ENCODE measurements at regions not wholly inside any gene's neighbourhood (a gene's known extent, or its start where the extent isn't known, plus 50 kb on each side); places are given as distances from the start of the nearest gene placed in this dataset.
"Not testable (repeated sequence)": the region's sequence is repeated elsewhere in the genome, so short reads cannot be mapped to it uniquely, and the experiment has no call there.

DNA sequence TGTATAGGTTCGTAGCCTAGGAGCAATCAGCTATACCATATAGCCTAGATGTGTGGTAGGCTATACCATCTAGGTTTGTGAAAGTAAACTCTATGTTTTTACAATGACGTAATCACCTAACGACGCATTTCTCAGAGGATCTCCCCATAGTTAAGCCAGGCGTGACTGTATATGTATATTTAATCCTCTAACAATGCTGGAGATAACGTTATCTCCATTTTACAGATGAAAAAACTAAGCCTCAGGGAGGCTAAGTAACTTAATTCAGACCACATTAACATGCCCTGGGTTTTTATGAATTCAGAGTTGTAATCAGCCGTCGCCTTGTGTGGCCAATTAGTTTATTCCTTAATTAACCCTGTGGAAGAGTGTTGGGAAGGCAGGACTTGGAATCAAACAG lies 107.7 kb upstream of the PLXNA2 start:
- H2AFZ ChIP-seq (ENCODE audit: low read depth, low read length), result no peak overlapping the region
- no peak overlapping the region for H3K4me3 ChIP-seq (ENCODE audit: insufficient read depth in 1 of 2, low read depth in 1 of 2, low read length in 2 of 2)
- no peaks in the 10 kb centered on the region for H3K4me1 ChIP-seq (ENCODE audit: control insufficient read depth, insufficient read depth, low read depth, low read length)
- H2BK15ac ChIP-seq (ENCODE audit: low read depth, poor library complexity, severe bottlenecking), result no peak overlapping the region
- H3K27me3 ChIP-seq (ENCODE audit: control insufficient read depth in 1 of 2, insufficient read depth in 1 of 2, low read length in 2 of 2), result no peaks in the 10 kb centered on the region
- no peaks in the 10 kb centered on the region for H3K9me3 ChIP-seq (ENCODE audit: control insufficient read depth, low read length)
- H3K27ac ChIP-seq (ENCODE audit: low read length, poor library complexity, severe bottlenecking), result no peak overlapping the region
- H2AK5ac ChIP-seq (ENCODE audit: low read length, severe bottlenecking), result no peak overlapping the region
- no peak overlapping the region for H3K4ac ChIP-seq (ENCODE audit: low read depth in 1 of 2, low read length in 2 of 2)
- no peak overlapping the region for H2BK5ac ChIP-seq (ENCODE audit: low read depth, low read length, poor library complexity, severe bottlenecking)
- H3K79me1 ChIP-seq (replicated peaks; ENCODE audit: low read length, poor library complexity, severe bottlenecking), result no peaks in the 10 kb centered on the region
- no peak overlapping the region for H3K9ac ChIP-seq (ENCODE audit: low read length)
- WGBS, result 94% methylated on average over 7 of the region's 8 CpGs
- no peak overlapping the region for H3K23ac ChIP-seq (ENCODE audit: low read length in 2 of 2)
- H4K8ac ChIP-seq (ENCODE audit: low read length), result no peak overlapping the region
- H4K91ac ChIP-seq (ENCODE audit: low read length), result no peak overlapping the region
- no peak overlapping the region for H2BK12ac ChIP-seq (ENCODE audit: low read length in 2 of 2)
- no peaks in the 10 kb centered on the region for H3K36me3 ChIP-seq (ENCODE audit: control insufficient read depth in 1 of 2, insufficient read depth in 2 of 2, low read depth in 1 of 2, low read length in 2 of 2)
- H3K4me2 ChIP-seq (ENCODE audit: low read length, poor library complexity, severe bottlenecking), result no peak overlapping the region
- no peak for DNase-seq
- no peak overlapping the region for H3K14ac ChIP-seq (ENCODE audit: low read length in 2 of 2)
- H3K18ac ChIP-seq (ENCODE audit: low read depth in 1 of 2, low read length in 2 of 2), result no peak overlapping the region
- H2BK120ac ChIP-seq (ENCODE audit: low read depth, low read length), result no peak overlapping the region

DNA sequence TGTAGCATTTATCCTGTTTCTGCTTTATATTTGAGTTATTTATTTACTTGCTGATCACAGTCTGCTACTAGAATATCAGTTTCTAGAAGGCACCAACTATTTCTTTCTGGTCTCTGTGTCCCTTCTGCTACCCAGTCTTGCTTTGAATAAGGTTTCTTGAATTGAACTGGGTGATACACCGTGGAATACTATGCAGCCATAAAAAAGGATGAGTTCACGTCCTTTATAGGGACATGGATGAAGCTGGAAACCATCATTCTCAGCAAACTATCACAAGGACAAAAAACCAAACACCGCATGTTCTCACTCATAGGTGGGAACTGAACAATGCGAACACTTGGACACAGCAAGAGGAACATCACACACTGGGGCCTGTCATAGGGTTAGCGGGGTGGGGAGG lies 109.6 kb upstream of the PLXNA2 start:
- H3K4me1 ChIP-seq (ENCODE audit: control insufficient read depth, insufficient read depth, low read depth, low read length); H2BK12ac ChIP-seq (ENCODE audit: low read length in 2 of 2); H3K79me1 ChIP-seq (replicated peaks; ENCODE audit: low read length, poor library complexity, severe bottlenecking); H3K14ac ChIP-seq (ENCODE audit: low read length in 2 of 2); DNase-seq; H3K27ac ChIP-seq (ENCODE audit: low read length, poor library complexity, severe bottlenecking); H3K9ac ChIP-seq (ENCODE audit: low read length); H4K91ac ChIP-seq (ENCODE audit: low read length); H2BK120ac ChIP-seq (ENCODE audit: low read depth, low read length); H3K9me3 ChIP-seq (ENCODE audit: control insufficient read depth, low read length); H2BK15ac ChIP-seq (ENCODE audit: low read depth, poor library complexity, severe bottlenecking); H3K4me2 ChIP-seq (ENCODE audit: low read length, poor library complexity, severe bottlenecking); H4K8ac ChIP-seq (ENCODE audit: low read length); H2AK5ac ChIP-seq (ENCODE audit: low read length, severe bottlenecking); H3K18ac ChIP-seq (ENCODE audit: low read depth in 1 of 2, low read length in 2 of 2); H2AFZ ChIP-seq (ENCODE audit: low read depth, low read length); H3K36me3 ChIP-seq (ENCODE audit: control insufficient read depth in 1 of 2, insufficient read depth in 2 of 2, low read depth in 1 of 2, low read length in 2 of 2); H3K23ac ChIP-seq (ENCODE audit: low read length in 2 of 2); H2BK5ac ChIP-seq (ENCODE audit: low read depth, low read length, poor library complexity, severe bottlenecking); H3K4ac ChIP-seq (ENCODE audit: low read depth in 1 of 2, low read length in 2 of 2); H3K4me3 ChIP-seq (ENCODE audit: insufficient read depth in 1 of 2, low read depth in 1 of 2, low read length in 2 of 2); H3K27me3 ChIP-seq (ENCODE audit: control insufficient read depth in 1 of 2, insufficient read depth in 1 of 2, low read length in 2 of 2): not testable (repeated sequence)
- 97% methylated on average over 3 of the region's 5 CpGs for WGBS

DNA sequence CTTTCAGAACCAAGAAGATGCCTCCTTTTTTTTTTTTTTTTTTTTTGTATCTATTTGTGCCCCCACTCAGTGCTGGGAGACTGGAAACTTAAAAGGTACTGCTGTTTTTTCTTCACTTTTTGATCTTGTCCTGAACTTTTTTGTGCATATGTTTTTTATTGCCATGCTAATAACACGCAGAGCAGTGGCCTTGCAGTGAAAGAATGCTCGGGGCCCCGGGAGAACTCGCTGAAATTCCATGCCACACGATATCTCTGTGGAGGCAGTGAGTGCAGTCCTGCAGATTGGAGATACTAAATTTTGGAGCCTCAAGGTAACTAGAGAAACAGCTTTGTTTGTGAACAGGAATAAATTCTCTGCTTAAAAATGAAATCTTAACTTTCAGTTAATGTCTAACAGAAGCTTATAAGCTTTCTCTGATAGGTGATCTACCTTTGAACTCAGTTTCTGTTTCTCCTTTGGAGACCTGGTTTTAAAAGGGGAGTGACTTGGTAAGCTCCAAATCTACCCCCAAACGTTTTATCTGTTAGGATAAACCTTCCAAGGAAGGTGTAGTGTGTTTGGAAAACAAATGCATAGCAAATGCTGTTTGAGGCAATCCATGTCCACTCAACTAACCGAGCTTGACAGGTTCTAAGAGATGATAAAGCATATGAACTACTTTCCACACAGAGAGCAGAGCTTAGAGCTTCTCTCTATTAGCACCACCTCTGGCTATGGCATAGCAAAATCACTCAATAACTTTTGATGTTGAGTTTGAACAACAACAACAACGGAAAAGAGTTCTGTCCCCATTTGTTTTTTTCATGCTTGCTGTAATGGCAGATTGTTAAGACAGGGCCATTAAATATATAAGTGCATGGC lies 113.7 kb upstream of the PLXNA2 start:
- no peak overlapping the region for H3K4me3 ChIP-seq (ENCODE audit: insufficient read depth in 1 of 2, low read depth in 1 of 2, low read length in 2 of 2)
- no peak overlapping the region for H3K23ac ChIP-seq (ENCODE audit: low read length in 2 of 2)
- no peaks in the 10 kb centered on the region for H3K4me1 ChIP-seq (ENCODE audit: control insufficient read depth, insufficient read depth, low read depth, low read length)
- no peak overlapping the region for H3K18ac ChIP-seq (ENCODE audit: low read depth in 1 of 2, low read length in 2 of 2)
- H3K4me2 ChIP-seq (ENCODE audit: low read length, poor library complexity, severe bottlenecking), result no peak overlapping the region
- H4K91ac ChIP-seq (ENCODE audit: low read length), result no peak overlapping the region
- no peak overlapping the region for H2AK5ac ChIP-seq (ENCODE audit: low read length, severe bottlenecking)
- no peak overlapping the region for H3K27ac ChIP-seq (ENCODE audit: low read length, poor library complexity, severe bottlenecking)
- H4K8ac ChIP-seq (ENCODE audit: low read length), result no peak overlapping the region
- no peaks in the 10 kb centered on the region for H3K79me1 ChIP-seq (replicated peaks; ENCODE audit: low read length, poor library complexity, severe bottlenecking)
- no peak overlapping the region for H3K4ac ChIP-seq (ENCODE audit: low read depth in 1 of 2, low read length in 2 of 2)
- DNase-seq, result no peak
- H3K9ac ChIP-seq (ENCODE audit: low read length), result no peak overlapping the region
- no peak overlapping the region for H2BK12ac ChIP-seq (ENCODE audit: low read length in 2 of 2)
- H2AFZ ChIP-seq (ENCODE audit: low read depth, low read length), result no peak overlapping the region
- no peaks in the 10 kb centered on the region for H3K9me3 ChIP-seq (ENCODE audit: control insufficient read depth, low read length)
- 35% methylated on average over 7 of the region's 8 CpGs for WGBS
- peaks cover 0 to 6% of the 10 kb centered on the region in 2 experiments for H3K27me3 ChIP-seq (ENCODE audit: control insufficient read depth in 1 of 2, insufficient read depth in 1 of 2, low read length in 2 of 2)
- no peak overlapping the region for H2BK120ac ChIP-seq (ENCODE audit: low read depth, low read length)
- H3K36me3 ChIP-seq (ENCODE audit: control insufficient read depth in 1 of 2, insufficient read depth in 2 of 2, low read depth in 1 of 2, low read length in 2 of 2), result no peaks in the 10 kb centered on the region
- H3K14ac ChIP-seq (ENCODE audit: low read length in 2 of 2), result no peak overlapping the region
- no peak overlapping the region for H2BK15ac ChIP-seq (ENCODE audit: low read depth, poor library complexity, severe bottlenecking)
- H2BK5ac ChIP-seq (ENCODE audit: low read depth, low read length, poor library complexity, severe bottlenecking), result no peak overlapping the region

DNA sequence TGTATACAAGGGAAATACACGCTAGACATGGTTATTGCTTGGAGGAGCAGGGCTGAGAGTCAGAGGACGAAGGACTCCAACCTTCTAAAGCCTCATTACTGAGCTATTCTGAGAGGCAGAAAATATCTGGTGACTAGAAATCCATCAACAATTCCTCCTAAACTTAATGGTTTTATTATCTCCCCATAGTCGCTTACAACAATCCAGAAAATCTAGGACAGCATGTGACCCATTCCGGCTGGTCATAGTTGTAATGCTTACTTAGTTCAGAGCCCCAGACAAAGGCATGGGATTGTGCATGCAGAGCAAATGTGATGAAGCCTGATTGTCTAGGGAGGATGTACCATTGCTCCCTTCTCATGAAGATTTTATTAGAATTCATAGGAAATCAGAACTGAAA lies 114.5 kb upstream of the PLXNA2 start:
- H3K27ac ChIP-seq (ENCODE audit: low read length, poor library complexity, severe bottlenecking), result no peak overlapping the region
- H3K14ac ChIP-seq (ENCODE audit: low read length in 2 of 2), result no peak overlapping the region
- no peak overlapping the region for H4K91ac ChIP-seq (ENCODE audit: low read length)
- H3K79me1 ChIP-seq (replicated peaks; ENCODE audit: low read length, poor library complexity, severe bottlenecking), result no peaks in the 10 kb centered on the region
- peaks cover 0 to 6% of the 10 kb centered on the region in 2 experiments for H3K27me3 ChIP-seq (ENCODE audit: control insufficient read depth in 1 of 2, insufficient read depth in 1 of 2, low read length in 2 of 2)
- no peak overlapping the region for H2AK5ac ChIP-seq (ENCODE audit: low read length, severe bottlenecking)
- H2BK12ac ChIP-seq (ENCODE audit: low read length in 2 of 2), result no peak overlapping the region
- H3K9me3 ChIP-seq (ENCODE audit: control insufficient read depth, low read length), result no peaks in the 10 kb centered on the region
- H4K8ac ChIP-seq (ENCODE audit: low read length), result no peak overlapping the region
- no peak overlapping the region for H3K23ac ChIP-seq (ENCODE audit: low read length in 2 of 2)
- 42% methylated on average over 3 of the region's 4 CpGs for WGBS
- no peak overlapping the region for H2BK120ac ChIP-seq (ENCODE audit: low read depth, low read length)
- H3K4me3 ChIP-seq (ENCODE audit: insufficient read depth in 1 of 2, low read depth in 1 of 2, low read length in 2 of 2), result no peak overlapping the region
- H3K36me3 ChIP-seq (ENCODE audit: control insufficient read depth in 1 of 2, insufficient read depth in 2 of 2, low read depth in 1 of 2, low read length in 2 of 2), result no peaks in the 10 kb centered on the region
- H3K4ac ChIP-seq (ENCODE audit: low read depth in 1 of 2, low read length in 2 of 2), result no peak overlapping the region
- no peak overlapping the region for H2BK5ac ChIP-seq (ENCODE audit: low read depth, low read length, poor library complexity, severe bottlenecking)
- H2AFZ ChIP-seq (ENCODE audit: low read depth, low read length), result no peak overlapping the region
- H3K18ac ChIP-seq (ENCODE audit: low read depth in 1 of 2, low read length in 2 of 2), result no peak overlapping the region
- H2BK15ac ChIP-seq (ENCODE audit: low read depth, poor library complexity, severe bottlenecking), result no peak overlapping the region
- H3K4me2 ChIP-seq (ENCODE audit: low read length, poor library complexity, severe bottlenecking), result no peak overlapping the region
- H3K9ac ChIP-seq (ENCODE audit: low read length), result no peak overlapping the region
- H3K4me1 ChIP-seq (ENCODE audit: control insufficient read depth, insufficient read depth, low read depth, low read length), result no peaks in the 10 kb centered on the region
- DNase-seq, result no peak

Data from mesenchymal stem cell (in vitro differentiated cells and primary cell).